ENCODE measurements at regions not wholly inside any gene's neighbourhood (a gene's known extent, or its start where the extent isn't known, plus 50 kb on each side); places are given as distances from the start of the nearest gene placed in this dataset.

DNA sequence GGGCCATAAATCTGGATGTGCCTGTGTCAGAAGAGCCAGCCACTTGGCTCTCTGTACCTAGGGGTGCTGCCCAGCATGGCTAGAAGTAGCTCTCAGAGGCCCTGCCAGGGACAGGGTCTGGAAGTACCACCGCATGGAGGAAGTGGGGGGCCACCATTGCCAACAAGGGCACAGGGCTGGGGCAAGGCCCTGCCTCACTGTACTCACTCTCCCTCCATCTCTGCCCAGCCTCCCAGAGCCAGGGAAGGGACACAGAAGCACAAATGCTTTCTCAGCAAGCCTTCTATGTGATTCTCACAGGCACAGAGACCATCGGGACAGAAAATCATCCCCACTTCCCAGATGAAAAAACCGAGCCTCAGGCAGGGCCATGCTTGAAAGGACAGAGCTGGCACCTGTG is 138.1 kb downstream of the C5orf15 start:
- TF ChIP-seq POLR2AphosphoS5 (IDR thresholded peaks at IDR 0.05) = no peak
- TF ChIP-seq EP300 (conservative IDR thresholded peaks at IDR 0.05; ENCODE audit: poor library complexity, severe bottlenecking) = no peak

All from neural cell (in vitro differentiated cells).